Lung (tissue), 11 donors: ENCODE measurements at regions not wholly inside any gene's neighbourhood (a gene's known extent, or its start where the extent isn't known, plus 50 kb on each side); places are given as distances from the start of the nearest gene placed in this dataset.

Experiments used
- ATAC-seq: fragments of 200-7000 bp; cut with Tn5 transposase; one replicate; pipeline ENCODE4 v1.9.1; 2020; ENCODE audit warnings: moderate number of reproducible peaks; ENCODE audit not compliant: insufficient read depth, low FRiP score
- DNase-seq, 3 donors: peaks; one replicate each; pipeline ENCODE4 v3.0.0-alpha.2; 2013 to 2017
- H3K27ac ChIP-seq, 2 donors: one replicate each; pipeline ENCODE4 v1.5.1; 2013; ENCODE audit warnings: mild to moderate bottlenecking in 2 of 2, moderate library complexity in 2 of 2, control low read depth in 1 of 2, inconsistent platforms in 1 of 2, low read depth in 1 of 2, low read length in 1 of 2
- H3K27me3 ChIP-seq, 3 donors: one replicate each; pipeline ENCODE4 v1.5.1; 2013; ENCODE audit warnings: low read length in 2 of 3; ENCODE audit not compliant: control insufficient read depth in 3 of 3, insufficient read depth in 3 of 3
- H3K36me3 ChIP-seq, 4 donors: one replicate each; pipeline ENCODE4 v1.5.1; 2013; ENCODE audit warnings: low read length in 4 of 4, mild to moderate bottlenecking in 1 of 4, moderate library complexity in 1 of 4; ENCODE audit not compliant: control insufficient read depth in 4 of 4, insufficient read depth in 4 of 4
- H3K4me1 ChIP-seq, 5 donors: one replicate each; pipeline ENCODE4 v1.5.1; 2013; ENCODE audit warnings: low read length in 5 of 5, mild to moderate bottlenecking in 2 of 5, moderate library complexity in 1 of 5; ENCODE audit not compliant: control insufficient read depth in 5 of 5, insufficient read depth in 5 of 5
- H3K4me3 ChIP-seq: one replicate; pipeline ENCODE4 v1.5.1; 2013; ENCODE audit warnings: mild to moderate bottlenecking, control low read depth, moderate library complexity
- H3K9ac ChIP-seq, 2 donors: one replicate each; pipeline ENCODE4 v1.5.1; 2013; ENCODE audit warnings: low read length in 2 of 2, control low read depth in 1 of 2; ENCODE audit not compliant: insufficient read depth in 1 of 2
- H3K9me3 ChIP-seq, 4 donors: one replicate each; pipeline ENCODE4 v1.5.1; 2013; ENCODE audit warnings: low read length in 3 of 4, mild to moderate bottlenecking in 1 of 4, moderate library complexity in 1 of 4; ENCODE audit not compliant: control insufficient read depth in 4 of 4, insufficient read depth in 3 of 4
- WGBS, 2 donors: extraction: QIAGEN DNeasy Blood & Tissue Kit; methylation state at CpG; one replicate each; pipeline ENCODE4 v1.1.7; 2013; 5-methylcytosine and 5-hydroxymethylcytosine counted together
- TF ChIP-seq, protein P1 (sequence below): IDR thresholded peaks from 2 replicates; pipeline ENCODE4 v1.5.1; 2012; ENCODE audit warnings: mild to moderate bottlenecking; ENCODE audit errors: control extremely low read depth, extremely low read depth
- donor health status: control.
- donor health status: control.
- donor health status: Bipolar disorder and iron deficiency.
- donor health status: healthy.
- donor health status: DM: yes; HTN: yes; CAD: no.

DNA sequence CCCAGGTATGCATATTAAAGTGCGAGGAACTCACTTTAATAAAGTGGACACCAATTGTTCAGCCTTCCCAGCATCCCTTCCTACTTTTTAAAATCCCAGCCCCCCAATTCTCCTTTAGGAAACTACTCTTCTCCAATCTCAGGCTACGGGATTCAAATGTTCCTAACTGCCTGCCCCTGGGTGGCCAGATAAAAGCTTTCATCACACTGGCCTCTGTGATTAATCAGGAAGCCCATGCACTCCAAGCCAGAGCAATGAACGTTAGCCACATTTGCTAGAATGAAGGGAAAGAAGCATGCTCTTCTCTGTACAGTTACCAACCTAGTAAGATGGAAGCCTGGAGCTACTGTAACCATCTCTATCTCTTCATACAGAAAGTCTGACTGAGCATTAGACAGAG is 250.3 kb upstream of the UBE2E2 start:
- 81 to 91% methylated on average over 3 of the region's 3 CpGs for WGBS, 2 donors
- no peak for DNase-seq
- Histone ChIP-seq H3K27me3 (no peaks in the 10 kb centered on the region), H3K4me1 (peaks cover 0 to 6% (median 0%) of the 10 kb centered on the region in 5 donors), H3K4me3 (no peak overlapping the region), H3K9me3 (peaks cover 0 to 5% (median 0%) of the 10 kb centered on the region in 4 donors), H3K36me3 (no peaks in the 10 kb centered on the region), H3K27ac (no peak overlapping the region), H3K9ac (no peak overlapping the region)
- TF ChIP-seq, protein P1, sequence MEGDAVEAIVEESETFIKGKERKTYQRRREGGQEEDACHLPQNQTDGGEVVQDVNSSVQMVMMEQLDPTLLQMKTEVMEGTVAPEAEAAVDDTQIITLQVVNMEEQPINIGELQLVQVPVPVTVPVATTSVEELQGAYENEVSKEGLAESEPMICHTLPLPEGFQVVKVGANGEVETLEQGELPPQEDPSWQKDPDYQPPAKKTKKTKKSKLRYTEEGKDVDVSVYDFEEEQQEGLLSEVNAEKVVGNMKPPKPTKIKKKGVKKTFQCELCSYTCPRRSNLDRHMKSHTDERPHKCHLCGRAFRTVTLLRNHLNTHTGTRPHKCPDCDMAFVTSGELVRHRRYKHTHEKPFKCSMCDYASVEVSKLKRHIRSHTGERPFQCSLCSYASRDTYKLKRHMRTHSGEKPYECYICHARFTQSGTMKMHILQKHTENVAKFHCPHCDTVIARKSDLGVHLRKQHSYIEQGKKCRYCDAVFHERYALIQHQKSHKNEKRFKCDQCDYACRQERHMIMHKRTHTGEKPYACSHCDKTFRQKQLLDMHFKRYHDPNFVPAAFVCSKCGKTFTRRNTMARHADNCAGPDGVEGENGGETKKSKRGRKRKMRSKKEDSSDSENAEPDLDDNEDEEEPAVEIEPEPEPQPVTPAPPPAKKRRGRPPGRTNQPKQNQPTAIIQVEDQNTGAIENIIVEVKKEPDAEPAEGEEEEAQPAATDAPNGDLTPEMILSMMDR = no peak
- no peak for ATAC-seq

DNA sequence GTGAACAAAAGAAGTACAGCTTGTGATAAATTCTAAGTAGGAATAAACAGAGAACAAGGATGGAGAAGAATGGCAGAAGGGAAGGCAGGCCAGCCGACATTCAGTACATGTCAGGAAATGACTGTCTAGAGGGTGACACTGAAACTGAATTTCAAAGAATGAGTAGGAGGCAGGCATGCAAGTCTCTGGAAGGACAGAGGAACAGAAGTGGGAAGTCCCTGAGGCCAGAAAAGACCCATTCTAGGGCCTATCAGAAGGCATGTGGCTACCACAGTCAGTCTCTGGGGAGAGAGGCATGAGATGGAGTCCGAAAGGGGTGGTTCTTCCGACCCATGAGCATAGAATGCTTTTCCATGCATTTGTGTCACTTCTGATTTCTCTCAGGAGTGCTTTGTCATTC is 243.5 kb upstream of the UBE2E2 start:
- Histone ChIP-seq H3K27ac (no peak overlapping the region), H3K4me1 (peaks cover 0 to 14% (median 0%) of the 10 kb centered on the region in 5 donors), H3K36me3 (no peaks in the 10 kb centered on the region), H3K27me3 (no peaks in the 10 kb centered on the region), H3K9me3 (no peaks in the 10 kb centered on the region), H3K4me3 (no peak overlapping the region), H3K9ac (no peak overlapping the region)
- WGBS, 2 donors = 33 to 47% methylated on average over 3 of the region's 3 CpGs
- DNase-seq (peak in 2 of 3 donors; percentile 22 to 28), ATAC-seq (no peak)
- TF ChIP-seq, protein P1 = no peak

DNA sequence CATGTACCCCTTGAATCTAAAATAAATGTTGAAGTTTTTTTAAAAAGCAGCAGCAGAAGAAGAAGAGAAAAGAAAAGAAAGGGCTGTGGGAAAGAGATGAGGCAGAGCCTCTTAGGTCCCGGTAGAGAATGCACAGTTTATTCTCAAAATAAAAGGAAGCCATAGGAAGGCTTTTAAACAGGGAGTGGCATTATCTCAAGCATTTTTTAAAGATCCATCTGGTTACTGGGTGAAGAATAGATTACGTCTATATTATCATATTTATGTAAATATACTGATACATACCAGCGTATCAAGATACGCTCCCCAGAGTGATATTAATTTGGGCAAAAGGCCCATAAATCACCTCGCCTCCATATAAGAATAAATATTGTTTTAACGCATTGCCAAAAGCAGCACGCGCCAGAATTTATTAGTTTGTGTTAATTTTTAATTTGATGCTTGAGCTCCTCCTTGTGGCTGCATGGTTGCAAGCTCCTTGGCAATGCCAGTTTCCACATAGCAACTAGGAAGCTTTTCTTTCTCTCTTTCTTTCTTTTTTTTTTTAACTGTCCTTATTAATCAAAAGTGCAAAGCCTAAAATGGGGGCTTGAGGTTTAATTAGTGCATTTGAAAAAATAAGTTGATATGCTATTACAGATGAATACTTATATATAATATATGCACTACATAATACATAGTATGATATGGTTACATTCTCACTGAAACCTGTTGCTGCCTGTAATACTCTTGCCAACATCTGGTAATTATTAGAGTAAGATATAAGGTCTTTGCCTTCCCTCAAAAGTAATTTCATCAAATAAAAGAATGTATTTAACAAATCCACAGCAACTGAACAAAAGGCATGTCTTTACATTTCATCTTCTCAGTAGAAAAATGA is 242.8 kb upstream of the UBE2E2 start:
- TF ChIP-seq, protein P1 = peak; percentile 49
- H3K4me1 ChIP-seq = peaks cover 0 to 14% (median 0%) of the 10 kb centered on the region in 5 donors
- ATAC-seq = peak; percentile 62
- 11 to 33% methylated on average over 8 of the region's 8 CpGs for WGBS, 2 donors
- no peak overlapping the region for H3K27ac ChIP-seq
- H3K9me3 ChIP-seq = no peaks in the 10 kb centered on the region
- H3K36me3 ChIP-seq = no peaks in the 10 kb centered on the region
- H3K27me3 ChIP-seq = no peaks in the 10 kb centered on the region
- H3K9ac ChIP-seq = no peak overlapping the region
- DNase-seq = peak; percentile 73 to 91 (median 91)
- H3K4me3 ChIP-seq = no peak overlapping the region
